HepG2 (cell line): ENCODE measurements at regions not wholly inside any gene's neighbourhood (a gene's known extent, or its start where the extent isn't known, plus 50 kb on each side); places are given as distances from the start of the nearest gene placed in this dataset.

ENCODE experiments used
- ATAC-seq: fragments of 200-7000 bp; cut with Tn5 transposase; 3 replicates; pipeline ENCODE4 v1.9.1; 2020; ENCODE audit warnings: mild to moderate bottlenecking, moderate library complexity
- BruUV-seq: library from RNA; stranded (reverse); fragments of 400-500 nt; replicated peaks from 2 replicates; lab custom pipeline; 2021; lab: Mats Ljungman, UMichigan
- CTCF ChIA-PET: fragments of 300-600 bp; formaldehyde crosslinking; extraction: SDS; loops from one replicate; lab custom pipeline; 2021; ENCODE audit warnings: low total read pairs, inconsistent platforms, low intra/inter-chr PET ratio; lab: Yijun Ruan, JAX
- POLR2A ChIA-PET: fragments of 350-600 bp; sonication (Branson Sonifier 250); formaldehyde crosslinking; loops from one replicate; lab custom pipeline; 2020; ENCODE audit warnings: antibody characterized with exemption, inconsistent platforms; lab: Yijun Ruan, JAX
- DNase-seq: peaks from one replicate; pipeline ENCODE4 v3.0.0-alpha.2; 2015; ENCODE audit warnings: low spot score
- FAIRE-seq: peaks from 3 replicates; lab custom pipeline; 2011; peaks lifted over from hg19 to GRCh38; lab: Jason Lieb, UNC
- H2AFZ ChIP-seq: one replicate; pipeline ENCODE4 v1.6.1; 2011; ENCODE audit warnings: low read length, inconsistent platforms
- H3K27ac ChIP-seq: fragments of 300-600 bp; 3 replicates; pipeline ENCODE4 v1.8.0; 2011; ENCODE audit warnings: mixed run types, mild to moderate bottlenecking, mixed read lengths, low read length, inconsistent platforms; ENCODE audit not compliant: insufficient read depth; ENCODE audit errors: extremely low read length
- H3K27me3 ChIP-seq, 2 experiments: fragments of 200-600 bp in 1 of 2; 2 replicates in 1 of 2; 3 replicates in 1 of 2; pipeline versions ENCODE4 v1.6.0 to v1.8.0; 2011; ENCODE audit warnings: low read length in 2 of 2, mild to moderate bottlenecking in 2 of 2, moderate library complexity in 2 of 2, inconsistent platforms in 1 of 2; ENCODE audit not compliant: insufficient read depth in 2 of 2, control insufficient read depth in 1 of 2
- H3K36me3 ChIP-seq, 2 experiments: fragments of 200-600 bp in 1 of 2; replicated peaks in 1 of 2; 2 replicates in 1 of 2; 3 replicates in 1 of 2; pipeline versions ENCODE4 v1.5.1 to v1.8.0; 2011; ENCODE audit warnings: low read length in 2 of 2, inconsistent platforms in 1 of 2; ENCODE audit not compliant: insufficient read depth in 2 of 2, control insufficient read depth in 1 of 2
- H3K4me1 ChIP-seq: 2 replicates; pipeline ENCODE4 v1.5.1; 2012; ENCODE audit warnings: low read length, inconsistent platforms; ENCODE audit not compliant: insufficient read depth
- H3K4me2 ChIP-seq: 2 replicates; pipeline ENCODE4 v1.6.0; 2011; ENCODE audit warnings: low read depth, low read length, inconsistent platforms
- H3K4me3 ChIP-seq, 3 experiments: fragments of 200-600 bp in 1 of 3; sonication (generic), shearing (Covaris generic) in 1 of 3; replicated peaks in 1 of 3; 2 replicates each; pipeline ENCODE4 v1.5.1; 2011 to 2016; ENCODE audit warnings: low read length in 3 of 3, inconsistent platforms in 2 of 3, low read depth in 2 of 3, mild to moderate bottlenecking in 2 of 3, control low read depth in 1 of 3, mixed read lengths in 1 of 3; ENCODE audit not compliant: insufficient read depth in 1 of 3
- H3K79me2 ChIP-seq: one replicate; pipeline ENCODE4 v1.6.1; 2011; ENCODE audit warnings: low read length, inconsistent platforms; ENCODE audit not compliant: insufficient read depth
- H3K9ac ChIP-seq: 2 replicates; pipeline ENCODE4 v1.6.0; 2011; ENCODE audit warnings: mild to moderate bottlenecking, low read depth, low read length, inconsistent platforms; ENCODE audit not compliant: insufficient read depth
- H3K9me3 ChIP-seq: 2 replicates; pipeline ENCODE4 v1.5.1; 2012; ENCODE audit warnings: mild to moderate bottlenecking, low read length
- H4K20me1 ChIP-seq: 2 replicates; pipeline ENCODE4 v1.6.0; 2011; ENCODE audit warnings: inconsistent platforms, mild to moderate bottlenecking, low read length, moderate library complexity; ENCODE audit not compliant: insufficient read depth
- FOXP4 ChIP-seq: sonication (generic); formaldehyde crosslinking; IDR thresholded peaks from 2 replicates; pipeline ENCODE4 v1.4.0; 2020; ENCODE audit warnings: missing genetic modification reagents
- HHEX ChIP-seq: IDR thresholded peaks from 2 replicates; pipeline ENCODE4 v1.6.1; 2016; ENCODE audit warnings: control low read depth
- HMGA1 ChIP-seq: sonication (generic); formaldehyde crosslinking; conservative IDR thresholded peaks from 2 replicates; pipeline ENCODE4 v1.4.0; 2020; ENCODE audit warnings: missing genetic modification reagents
- KDM1A ChIP-seq: IDR thresholded peaks from 2 replicates; pipeline ENCODE4 v1.6.1; 2016; ENCODE audit warnings: missing compliant biosample characterization
- KDM5B ChIP-seq: sonication (generic); formaldehyde crosslinking; IDR thresholded peaks from 2 replicates; pipeline ENCODE4 v1.4.0; 2020; ENCODE audit warnings: missing genetic modification reagents, mild to moderate bottlenecking, borderline replicate concordance
- SSRP1 ChIP-seq: IDR thresholded peaks from 2 replicates; pipeline ENCODE4 v1.6.1; 2016; ENCODE audit warnings: control low read depth
- ZMYM2 ChIP-seq: sonication (generic); formaldehyde crosslinking; IDR thresholded peaks from 2 replicates; pipeline ENCODE4 v1.8.0; 2022; ENCODE audit warnings: mild to moderate bottlenecking, missing genetic modification reagents
- ZNF20 ChIP-seq: sonication (generic); formaldehyde crosslinking; IDR thresholded peaks from 2 replicates; pipeline ENCODE4 v1.4.0; 2020; ENCODE audit warnings: mild to moderate bottlenecking, moderate library complexity, missing genetic modification reagents
- ZNF549 ChIP-seq: sonication (generic); formaldehyde crosslinking; IDR thresholded peaks from 2 replicates; pipeline ENCODE4 v1.5.0; 2020; ENCODE audit warnings: missing genetic modification reagents
- WGBS: methylation state at CpG from one replicate; pipeline ENCODE4 v1.1.6; 2017; ENCODE audit warnings: low lambda C conversion rate; 5-methylcytosine and 5-hydroxymethylcytosine counted together
- in situ Hi-C: cut with HindIII; loops from 2 replicates; pipeline ENCODE4 v1.10.0; 2017; ENCODE audit warnings: low pct_unique_long_range_greater_than_20kb; ENCODE audit not compliant: extremely low pct_ligation_motif_present
- intact Hi-C: fragments of 100-400 bp; cut with micrococcal nuclease; formaldehyde crosslinking; loops from one replicate; pipeline ENCODE4 v1.10.0; 2022; ENCODE audit not compliant: unreplicated experiment
- TF ChIP-seq, protein P1 (sequence below): sonication (generic); formaldehyde crosslinking; IDR thresholded peaks from 2 replicates; pipeline ENCODE4 v1.4.0; 2020; ENCODE audit warnings: missing genetic modification reagents

DNA sequence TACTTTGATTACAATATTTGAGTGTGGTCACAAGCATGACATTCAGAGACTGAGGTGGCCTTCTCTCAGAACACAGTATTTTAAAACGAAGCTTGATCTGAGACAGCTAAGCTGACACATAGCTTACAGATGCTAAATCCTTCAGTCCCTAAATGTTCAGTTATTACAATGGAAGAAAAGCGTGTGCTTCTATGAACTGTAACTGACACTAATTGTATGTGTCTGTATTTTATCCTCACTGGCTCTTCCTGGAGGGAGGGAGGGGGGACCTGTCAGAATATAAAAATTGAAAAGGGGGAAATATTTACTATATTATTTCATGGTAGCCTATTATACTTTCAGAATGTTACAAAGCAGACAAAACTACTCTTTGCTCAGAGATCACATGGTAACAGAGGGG lies 340.2 kb downstream of the FIGN start (continued):
- TF ChIP-seq, protein P1, sequence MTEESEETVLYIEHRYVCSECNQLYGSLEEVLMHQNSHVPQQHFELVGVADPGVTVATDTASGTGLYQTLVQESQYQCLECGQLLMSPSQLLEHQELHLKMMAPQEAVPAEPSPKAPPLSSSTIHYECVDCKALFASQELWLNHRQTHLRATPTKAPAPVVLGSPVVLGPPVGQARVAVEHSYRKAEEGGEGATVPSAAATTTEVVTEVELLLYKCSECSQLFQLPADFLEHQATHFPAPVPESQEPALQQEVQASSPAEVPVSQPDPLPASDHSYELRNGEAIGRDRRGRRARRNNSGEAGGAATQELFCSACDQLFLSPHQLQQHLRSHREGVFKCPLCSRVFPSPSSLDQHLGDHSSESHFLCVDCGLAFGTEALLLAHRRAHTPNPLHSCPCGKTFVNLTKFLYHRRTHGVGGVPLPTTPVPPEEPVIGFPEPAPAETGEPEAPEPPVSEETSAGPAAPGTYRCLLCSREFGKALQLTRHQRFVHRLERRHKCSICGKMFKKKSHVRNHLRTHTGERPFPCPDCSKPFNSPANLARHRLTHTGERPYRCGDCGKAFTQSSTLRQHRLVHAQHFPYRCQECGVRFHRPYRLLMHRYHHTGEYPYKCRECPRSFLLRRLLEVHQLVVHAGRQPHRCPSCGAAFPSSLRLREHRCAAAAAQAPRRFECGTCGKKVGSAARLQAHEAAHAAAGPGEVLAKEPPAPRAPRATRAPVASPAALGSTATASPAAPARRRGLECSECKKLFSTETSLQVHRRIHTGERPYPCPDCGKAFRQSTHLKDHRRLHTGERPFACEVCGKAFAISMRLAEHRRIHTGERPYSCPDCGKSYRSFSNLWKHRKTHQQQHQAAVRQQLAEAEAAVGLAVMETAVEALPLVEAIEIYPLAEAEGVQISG (CRISPR knock-in tag), result no peak
- no peak for TF ChIP-seq ZNF20 (CRISPR knock-in tag)
- no peak for TF ChIP-seq HHEX (CRISPR knock-in tag)
- TF ChIP-seq KDM1A (CRISPR knock-in tag), result no peak

- ChIA-PET CTCF (no interaction called here), POLR2A (no interaction called here)
- no peak for FAIRE-seq
- intact Hi-C loops, result no loop called here
- no peak overlapping the region for H2AFZ ChIP-seq
- no peak overlapping the region for H3K4me2 ChIP-seq
- TF ChIP-seq KDM5B (CRISPR knock-in tag), result no peak
- no peak for TF ChIP-seq FOXP4 (CRISPR knock-in tag)
- no peak for TF ChIP-seq ZMYM2
- no peak for TF ChIP-seq SSRP1 (CRISPR knock-in tag)
- TF ChIP-seq ZNF549 (CRISPR knock-in tag), result no peak
- no peak for TF ChIP-seq HMGA1 (CRISPR knock-in tag)
- DNase-seq, result no peak
- no peaks in the 10 kb centered on the region for H3K9me3 ChIP-seq
- no peak overlapping the region for H3K9ac ChIP-seq
- BruUV-seq, result no TSS peak
- no peaks in the 10 kb centered on the region for H3K36me3 ChIP-seq
- no peaks in the 10 kb centered on the region for H4K20me1 ChIP-seq
- 41% methylated on average over 2 of the region's 2 CpGs for WGBS
- no peaks in the 10 kb centered on the region for H3K79me2 ChIP-seq
- no peak overlapping the region for H3K27ac ChIP-seq
- H3K27me3 ChIP-seq, result no peaks in the 10 kb centered on the region
- in situ Hi-C loops, result no loop called here
- no peak overlapping the region for H3K4me3 ChIP-seq
- ATAC-seq, result no peak
- no peaks in the 10 kb centered on the region for H3K4me1 ChIP-seq
Measured at GRCh38 chr2:163389838-163390237, 346.0 kb downstream of the FIGN start.
